ENCODE measurements at regions not wholly inside any gene's neighbourhood (a gene's known extent, or its start where the extent isn't known, plus 50 kb on each side); places are given as distances from the start of the nearest gene placed in this dataset.

DNA sequence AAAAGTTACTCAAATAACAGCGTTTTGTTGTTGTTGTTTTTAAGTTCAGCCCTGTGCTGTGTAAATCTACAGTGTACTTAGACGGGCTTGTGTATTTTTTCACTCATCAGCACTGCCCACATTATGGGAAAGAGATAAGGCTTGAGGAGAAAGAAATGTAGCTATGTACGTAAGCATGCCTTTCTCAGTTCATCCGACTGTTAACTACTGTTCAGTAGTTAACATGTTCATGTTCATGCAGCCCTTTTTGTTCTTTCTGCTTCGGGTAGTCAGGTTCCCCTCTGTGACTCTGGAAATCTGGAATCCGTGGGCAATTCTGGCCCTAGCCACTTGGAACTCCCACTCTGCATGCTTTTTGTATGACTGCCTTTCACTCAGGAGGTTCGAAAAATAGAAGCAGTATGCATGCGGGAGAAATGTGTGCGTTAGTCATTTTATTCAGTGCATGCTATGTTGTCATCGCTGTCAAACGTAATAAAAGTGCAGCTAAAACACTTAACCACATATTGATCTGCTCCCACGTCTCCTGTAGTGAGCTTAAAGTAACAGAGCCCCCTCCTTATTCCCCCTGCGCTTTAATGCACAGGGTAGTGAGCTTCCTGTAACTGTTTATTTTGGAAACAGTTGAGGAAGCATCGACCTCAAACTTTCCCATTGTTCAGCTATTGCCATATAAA, 283.1 kb upstream of the NR2F2 start (continued):
- TF ChIP-seq, protein P1, sequence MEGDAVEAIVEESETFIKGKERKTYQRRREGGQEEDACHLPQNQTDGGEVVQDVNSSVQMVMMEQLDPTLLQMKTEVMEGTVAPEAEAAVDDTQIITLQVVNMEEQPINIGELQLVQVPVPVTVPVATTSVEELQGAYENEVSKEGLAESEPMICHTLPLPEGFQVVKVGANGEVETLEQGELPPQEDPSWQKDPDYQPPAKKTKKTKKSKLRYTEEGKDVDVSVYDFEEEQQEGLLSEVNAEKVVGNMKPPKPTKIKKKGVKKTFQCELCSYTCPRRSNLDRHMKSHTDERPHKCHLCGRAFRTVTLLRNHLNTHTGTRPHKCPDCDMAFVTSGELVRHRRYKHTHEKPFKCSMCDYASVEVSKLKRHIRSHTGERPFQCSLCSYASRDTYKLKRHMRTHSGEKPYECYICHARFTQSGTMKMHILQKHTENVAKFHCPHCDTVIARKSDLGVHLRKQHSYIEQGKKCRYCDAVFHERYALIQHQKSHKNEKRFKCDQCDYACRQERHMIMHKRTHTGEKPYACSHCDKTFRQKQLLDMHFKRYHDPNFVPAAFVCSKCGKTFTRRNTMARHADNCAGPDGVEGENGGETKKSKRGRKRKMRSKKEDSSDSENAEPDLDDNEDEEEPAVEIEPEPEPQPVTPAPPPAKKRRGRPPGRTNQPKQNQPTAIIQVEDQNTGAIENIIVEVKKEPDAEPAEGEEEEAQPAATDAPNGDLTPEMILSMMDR (conservative IDR thresholded peaks at IDR 0.05; ENCODE audit: low read depth in 2 of 2), result no peak

- Histone ChIP-seq H3K27me3 (ENCODE audit: insufficient read depth) (peaks cover 73% of the 10 kb centered on the region), H4K20me1 (replicated peaks; ENCODE audit: insufficient read depth) (0 out of 2 replicates have a peak, but pooled peaks cover 5% of the 10 kb centered on the region), H3K36me3 (ENCODE audit: insufficient read depth) (no peaks in the 10 kb centered on the region; the same call in 1 of the 2 replicates), H3K79me2 (replicated peaks; ENCODE audit: insufficient read depth) (no peaks in the 10 kb centered on the region), H3K4me2 (no peak overlapping the region), H2AFZ (no peak overlapping the region), H3F3A (replicated peaks; ENCODE audit: low read depth) (peaks cover 5% of the 10 kb centered on the region; the same call in 1 of the 2 replicates), H3K4me3 (no peak overlapping the region), H3K9me2 (ENCODE audit: insufficient read depth) (no peaks in the 10 kb centered on the region), H3K27ac (ENCODE audit: low read depth) (no peak overlapping the region), H3K4me1 (ENCODE audit: insufficient read depth) (peaks cover 18% of the 10 kb centered on the region)
- Mint-ChIP-seq H3K9me3 (no peaks in the 10 kb centered on the region), H3K27me3 (ENCODE audit: insufficient read depth, low read depth, poor library complexity) (peaks cover 46% of the 10 kb centered on the region), H3K4me3 (no peak overlapping the region), H3K36me3 (ENCODE audit: low read depth) (no peaks in the 10 kb centered on the region), H3K27ac (no peak overlapping the region), H3K4me1 (peaks cover 12% of the 10 kb centered on the region; the same call in 2 of the 3 replicates)
- ATAC-seq (no peak), DNase-seq (ENCODE audit: low spot score) (no peak)
- no peak for TF ChIP-seq EZH2phosphoT487 (IDR thresholded peaks at IDR 0.05; ENCODE audit: unreplicated experiment)
- TF ChIP-seq EZH2 (IDR thresholded peaks at IDR 0.05; ENCODE audit: low read depth, unreplicated experiment), result no peak
- TF ChIP-seq, protein P1 (conservative IDR thresholded peaks at IDR 0.05; ENCODE audit: low read depth in 2 of 2), result no peak
- TF ChIP-seq STAT1 (IDR thresholded peaks at IDR 0.05; ENCODE audit: unreplicated experiment), result no peak
- no peak for TF ChIP-seq ZNF462 (CRISPR knock-in tag; IDR thresholded peaks at IDR 0.05)
- no peak for TF ChIP-seq CREB1 (CRISPR knock-in tag; IDR thresholded peaks at IDR 0.05; ENCODE audit: low read depth)
- TF ChIP-seq, protein P2, sequence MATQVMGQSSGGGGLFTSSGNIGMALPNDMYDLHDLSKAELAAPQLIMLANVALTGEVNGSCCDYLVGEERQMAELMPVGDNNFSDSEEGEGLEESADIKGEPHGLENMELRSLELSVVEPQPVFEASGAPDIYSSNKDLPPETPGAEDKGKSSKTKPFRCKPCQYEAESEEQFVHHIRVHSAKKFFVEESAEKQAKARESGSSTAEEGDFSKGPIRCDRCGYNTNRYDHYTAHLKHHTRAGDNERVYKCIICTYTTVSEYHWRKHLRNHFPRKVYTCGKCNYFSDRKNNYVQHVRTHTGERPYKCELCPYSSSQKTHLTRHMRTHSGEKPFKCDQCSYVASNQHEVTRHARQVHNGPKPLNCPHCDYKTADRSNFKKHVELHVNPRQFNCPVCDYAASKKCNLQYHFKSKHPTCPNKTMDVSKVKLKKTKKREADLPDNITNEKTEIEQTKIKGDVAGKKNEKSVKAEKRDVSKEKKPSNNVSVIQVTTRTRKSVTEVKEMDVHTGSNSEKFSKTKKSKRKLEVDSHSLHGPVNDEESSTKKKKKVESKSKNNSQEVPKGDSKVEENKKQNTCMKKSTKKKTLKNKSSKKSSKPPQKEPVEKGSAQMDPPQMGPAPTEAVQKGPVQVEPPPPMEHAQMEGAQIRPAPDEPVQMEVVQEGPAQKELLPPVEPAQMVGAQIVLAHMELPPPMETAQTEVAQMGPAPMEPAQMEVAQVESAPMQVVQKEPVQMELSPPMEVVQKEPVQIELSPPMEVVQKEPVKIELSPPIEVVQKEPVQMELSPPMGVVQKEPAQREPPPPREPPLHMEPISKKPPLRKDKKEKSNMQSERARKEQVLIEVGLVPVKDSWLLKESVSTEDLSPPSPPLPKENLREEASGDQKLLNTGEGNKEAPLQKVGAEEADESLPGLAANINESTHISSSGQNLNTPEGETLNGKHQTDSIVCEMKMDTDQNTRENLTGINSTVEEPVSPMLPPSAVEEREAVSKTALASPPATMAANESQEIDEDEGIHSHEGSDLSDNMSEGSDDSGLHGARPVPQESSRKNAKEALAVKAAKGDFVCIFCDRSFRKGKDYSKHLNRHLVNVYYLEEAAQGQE (IDR thresholded peaks at IDR 0.05; ENCODE audit: unreplicated experiment), result no peak
- TF ChIP-seq ZNF331 (CRISPR knock-in tag; IDR thresholded peaks at IDR 0.05; ENCODE audit: low read depth), result no peak
- TF ChIP-seq JUNB (IDR thresholded peaks at IDR 0.05; ENCODE audit: unreplicated experiment), result no peak
- TF ChIP-seq NANOG (IDR thresholded peaks at IDR 0.05; ENCODE audit: borderline replicate concordance), result no peak
- no peak for TF ChIP-seq POLR2AphosphoS5 (IDR thresholded peaks at IDR 0.05; ENCODE audit: low read depth)
Measured at GRCh38 chr15:96049323-96049722, 281.2 kb upstream of the NR2F2 start.
